HG03565 (cell line): ENCODE measurements at regions not wholly inside any gene's neighbourhood (a gene's known extent, or its start where the extent isn't known, plus 50 kb on each side); places are given as distances from the start of the nearest gene placed in this dataset.

Experiments
- ATAC-seq: cut with Tn5 transposase; IDR thresholded peaks from one replicate; pipeline ENCODE4 v1.9.1; 2021; ENCODE audit warnings: mild to moderate bottlenecking, moderate library complexity; ENCODE audit not compliant: unreplicated experiment

- no peak for ATAC-seq
Observed at GRCh38 chr6:152904678-152905077, 78.2 kb downstream of the FBXO5 start.

GRCh38 chr6:152905551-152906299, 77.1 kb downstream of the FBXO5 start:
- ATAC-seq = no peak

DNA sequence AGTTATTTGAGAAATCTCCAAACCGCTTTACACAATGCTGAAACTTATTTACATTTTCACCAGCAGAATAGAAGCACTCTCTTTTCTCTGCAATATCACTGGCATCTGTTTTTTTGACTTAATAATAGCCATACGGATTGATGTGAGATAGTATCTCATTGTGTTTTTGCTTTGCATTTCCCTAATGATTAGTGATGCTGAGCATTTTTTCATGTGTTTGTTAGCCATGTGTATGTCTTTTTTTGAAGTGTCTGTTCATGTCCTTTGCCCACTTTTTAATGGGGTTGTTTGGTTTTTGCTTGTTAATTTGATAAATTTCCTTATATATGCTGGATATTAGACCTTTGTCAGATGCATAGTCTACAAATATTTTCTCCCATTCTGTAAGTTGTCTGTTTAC, 73.6 kb downstream of the FBXO5 start:
- no peak for ATAC-seq

GRCh38 chr6:152916035-152916434, 66.8 kb downstream of the FBXO5 start:
- ATAC-seq = no peak

DNA sequence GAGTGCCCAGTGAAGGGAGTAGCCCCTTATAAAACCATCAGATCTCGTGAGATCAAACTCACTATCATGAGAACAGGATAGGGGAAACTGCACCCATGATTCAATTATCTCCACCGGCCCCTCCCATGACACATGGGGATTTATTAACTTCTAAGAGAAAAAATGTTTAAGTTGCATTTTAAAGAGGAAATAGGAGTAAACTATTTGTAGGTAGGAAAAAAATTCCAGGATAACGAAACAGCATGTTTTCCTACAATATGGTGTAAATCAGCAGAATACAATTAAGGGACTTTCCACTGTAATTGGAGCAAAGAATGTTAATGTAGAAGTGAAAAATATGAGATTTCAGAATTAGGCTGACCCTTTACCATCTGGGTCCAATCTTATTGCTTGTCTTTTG, 63.9 kb downstream of the FBXO5 start:
- no peak for ATAC-seq

DNA sequence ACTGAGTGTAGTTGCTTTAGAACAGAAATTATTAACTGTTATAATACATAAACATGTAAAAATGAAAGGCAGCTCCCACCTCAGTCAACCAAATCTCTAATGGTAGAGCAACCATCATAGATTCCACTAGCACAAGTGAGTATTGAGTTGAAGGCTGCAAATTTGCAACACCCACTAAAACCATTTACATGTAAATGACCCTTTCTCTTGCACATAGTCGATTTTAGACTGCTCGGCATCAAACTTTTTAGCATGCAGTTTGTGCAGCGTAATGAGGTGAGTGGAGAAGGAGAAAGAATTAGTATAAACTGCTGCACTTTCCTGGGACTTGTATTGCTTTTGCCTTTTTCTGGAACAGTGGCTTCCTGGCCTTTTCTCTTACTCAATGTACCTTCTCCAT, 62.8 kb downstream of the FBXO5 start:
- ATAC-seq = no peak
